ENCODE measurements at regions not wholly inside any gene's neighbourhood (a gene's known extent, or its start where the extent isn't known, plus 50 kb on each side); places are given as distances from the start of the nearest gene placed in this dataset.

- Histone ChIP-seq H3K27ac (ENCODE audit: low read depth, low read length) (no peak overlapping the region), H3K4me3 (ENCODE audit: low read length) (no peak overlapping the region), H3K36me3 (ENCODE audit: insufficient read depth, low read length) (no peaks in the 10 kb centered on the region), H3K27me3 (ENCODE audit: insufficient read depth, low read length, poor library complexity, severe bottlenecking) (no peaks in the 10 kb centered on the region), H3K4me1 (ENCODE audit: insufficient read depth, low read length) (no peaks in the 10 kb centered on the region), H3K9me3 (ENCODE audit: low read length) (no peaks in the 10 kb centered on the region)
- Mint-ChIP-seq H3K9me3 (peaks cover 0 to 2% (median 0%) of the 10 kb centered on the region in 5 donors), H3K4me1 (no peaks in the 10 kb centered on the region), H3K27ac (no peak overlapping the region), H3K36me3 (peaks cover 0 to 1% (median 0%) of the 10 kb centered on the region in 3 donors), H3K27me3 (no peaks in the 10 kb centered on the region), H3K4me3 (no peak overlapping the region)
- POLR2A ChIA-PET: no interaction called here
- DNase-seq: no peak
- CTCF ChIA-PET: no interaction called here
Measured at GRCh38 chr1:221089273-221089672, 210.0 kb downstream of the HLX start.

GRCh38 chr1:221089803-221090202 is 210.6 kb downstream of the HLX start:
- DNase-seq: no peak
- H3K27me3 ChIP-seq (ENCODE audit: insufficient read depth, low read length, poor library complexity, severe bottlenecking): no peaks in the 10 kb centered on the region
- no peaks in the 10 kb centered on the region for H3K9me3 ChIP-seq (ENCODE audit: low read length)
- H3K27ac ChIP-seq (ENCODE audit: low read depth, low read length): no peak overlapping the region
- H3K36me3 ChIP-seq (ENCODE audit: insufficient read depth, low read length): no peaks in the 10 kb centered on the region
- no peaks in the 10 kb centered on the region for H3K27me3 Mint-ChIP-seq
- no peaks in the 10 kb centered on the region for H3K36me3 Mint-ChIP-seq
- H3K4me3 ChIP-seq (ENCODE audit: low read length): no peak overlapping the region
- CTCF ChIA-PET: no interaction called here
- H3K4me1 Mint-ChIP-seq: no peaks in the 10 kb centered on the region
- no peak overlapping the region for H3K27ac Mint-ChIP-seq
- POLR2A ChIA-PET: no interaction called here
- peaks cover 0 to 2% (median 0%) of the 10 kb centered on the region in 5 donors for H3K9me3 Mint-ChIP-seq
- no peak overlapping the region for H3K4me3 Mint-ChIP-seq
- no peaks in the 10 kb centered on the region for H3K4me1 ChIP-seq (ENCODE audit: insufficient read depth, low read length)

GRCh38 chr1:221093903-221094791 is 214.9 kb downstream of the HLX start:
- CTCF ChIA-PET: no interaction called here
- POLR2A ChIA-PET: no interaction called here
- H3K27ac Mint-ChIP-seq: peak overlapping the region in 1 of 8 donors; percentile 18

GRCh38 chr1:221097479-221098281 is 218.4 kb downstream of the HLX start:
- no peak for DNase-seq
- Histone ChIP-seq H3K4me3 (ENCODE audit: low read length) (no peak overlapping the region), H3K9me3 (ENCODE audit: low read length) (no peaks in the 10 kb centered on the region), H3K36me3 (ENCODE audit: insufficient read depth, low read length) (no peaks in the 10 kb centered on the region), H3K27me3 (ENCODE audit: insufficient read depth, low read length, poor library complexity, severe bottlenecking) (no peaks in the 10 kb centered on the region), H3K4me1 (ENCODE audit: insufficient read depth, low read length) (no peaks in the 10 kb centered on the region), H3K27ac (ENCODE audit: low read depth, low read length) (no peak overlapping the region)
- ChIA-PET POLR2A (no interaction called here), CTCF (no interaction called here)
- Mint-ChIP-seq H3K4me1 (no peaks in the 10 kb centered on the region), H3K4me3 (no peak overlapping the region), H3K9me3 (peaks cover 2 to 11% (median 3%) of the 10 kb centered on the region in 5 donors), H3K36me3 (no peaks in the 10 kb centered on the region), H3K27ac (no peak overlapping the region), H3K27me3 (peaks cover 0 to 14% of the 10 kb centered on the region in 2 donors)

More at GRCh38 chr1:221093903-221094791, 214.9 kb downstream of the HLX start:
- Mint-ChIP-seq H3K9me3 (peaks cover 0 to 4% (median 2%) of the 10 kb centered on the region in 5 donors), H3K36me3 (no peaks in the 10 kb centered on the region), H3K4me1 (no peaks in the 10 kb centered on the region), H3K27me3 (peaks cover 0 to 12% of the 10 kb centered on the region in 2 donors), H3K4me3 (no peak overlapping the region)
- no peaks in the 10 kb centered on the region for H3K9me3 ChIP-seq (ENCODE audit: low read length)
- H3K27ac ChIP-seq (ENCODE audit: low read depth, low read length): no peak overlapping the region
- H3K4me3 ChIP-seq (ENCODE audit: low read length): no peak overlapping the region
- no peaks in the 10 kb centered on the region for H3K36me3 ChIP-seq (ENCODE audit: insufficient read depth, low read length)
- no peaks in the 10 kb centered on the region for H3K4me1 ChIP-seq (ENCODE audit: insufficient read depth, low read length)
- H3K27me3 ChIP-seq (ENCODE audit: insufficient read depth, low read length, poor library complexity, severe bottlenecking): no peaks in the 10 kb centered on the region
- DNase-seq: no peak

GRCh38 chr1:221098471-221099405 is 219.5 kb downstream of the HLX start:
- Histone ChIP-seq H3K27me3 (ENCODE audit: insufficient read depth, low read length, poor library complexity, severe bottlenecking) (no peaks in the 10 kb centered on the region), H3K9me3 (ENCODE audit: low read length) (no peaks in the 10 kb centered on the region), H3K36me3 (ENCODE audit: insufficient read depth, low read length) (no peaks in the 10 kb centered on the region), H3K4me1 (ENCODE audit: insufficient read depth, low read length) (no peaks in the 10 kb centered on the region), H3K4me3 (ENCODE audit: low read length) (no peak overlapping the region), H3K27ac (ENCODE audit: low read depth, low read length) (no peak overlapping the region)
- H3K4me3 Mint-ChIP-seq: no peak overlapping the region
- H3K27ac Mint-ChIP-seq: no peak overlapping the region
- no peaks in the 10 kb centered on the region for H3K36me3 Mint-ChIP-seq
- CTCF ChIA-PET: no interaction called here
- peaks cover 0 to 14% of the 10 kb centered on the region in 2 donors for H3K27me3 Mint-ChIP-seq
- DNase-seq: no peak
- peaks cover 2 to 12% (median 4%) of the 10 kb centered on the region in 5 donors for H3K9me3 Mint-ChIP-seq
- POLR2A ChIA-PET: no interaction called here
- H3K4me1 Mint-ChIP-seq: no peaks in the 10 kb centered on the region

- H3K4me3 ChIP-seq (ENCODE audit: low read length): no peak overlapping the region
- no peak overlapping the region for H3K27ac ChIP-seq (ENCODE audit: low read depth, low read length)
- no peaks in the 10 kb centered on the region for H3K4me1 ChIP-seq (ENCODE audit: insufficient read depth, low read length)
- H3K27me3 ChIP-seq (ENCODE audit: insufficient read depth, low read length, poor library complexity, severe bottlenecking): no peaks in the 10 kb centered on the region
- Mint-ChIP-seq H3K9me3 (peaks cover 2 to 11% (median 4%) of the 10 kb centered on the region in 5 donors), H3K36me3 (no peaks in the 10 kb centered on the region), H3K4me3 (no peak overlapping the region), H3K27ac (no peak overlapping the region), H3K27me3 (peaks cover 0 to 14% of the 10 kb centered on the region in 2 donors), H3K4me1 (no peaks in the 10 kb centered on the region)
- no peaks in the 10 kb centered on the region for H3K9me3 ChIP-seq (ENCODE audit: low read length)
- CTCF ChIA-PET: no interaction called here
- H3K36me3 ChIP-seq (ENCODE audit: insufficient read depth, low read length): no peaks in the 10 kb centered on the region
- DNase-seq: no peak
- POLR2A ChIA-PET: no interaction called here
Measured at GRCh38 chr1:221099747-221100595, 220.7 kb downstream of the HLX start.

GRCh38 chr1:221100611-221101010 is 221.4 kb downstream of the HLX start:
- no peak for DNase-seq
- CTCF ChIA-PET: no interaction called here
- Histone ChIP-seq H3K4me1 (ENCODE audit: insufficient read depth, low read length) (no peaks in the 10 kb centered on the region), H3K4me3 (ENCODE audit: low read length) (no peak overlapping the region), H3K27ac (ENCODE audit: low read depth, low read length) (no peak overlapping the region), H3K36me3 (ENCODE audit: insufficient read depth, low read length) (no peaks in the 10 kb centered on the region), H3K9me3 (ENCODE audit: low read length) (no peaks in the 10 kb centered on the region), H3K27me3 (ENCODE audit: insufficient read depth, low read length, poor library complexity, severe bottlenecking) (no peaks in the 10 kb centered on the region)
- H3K27ac Mint-ChIP-seq: no peak overlapping the region
- no peaks in the 10 kb centered on the region for H3K4me1 Mint-ChIP-seq
- no peaks in the 10 kb centered on the region for H3K36me3 Mint-ChIP-seq
- POLR2A ChIA-PET: no interaction called here
- peaks cover 2 to 10% (median 4%) of the 10 kb centered on the region in 5 donors for H3K9me3 Mint-ChIP-seq
- no peak overlapping the region for H3K4me3 Mint-ChIP-seq
- peaks cover 0 to 11% of the 10 kb centered on the region in 2 donors for H3K27me3 Mint-ChIP-seq

Data from CD8-positive, alpha-beta memory T cell (primary cell).